Keratinocyte (primary cell): ENCODE measurements at regions not wholly inside any gene's neighbourhood (a gene's known extent, or its start where the extent isn't known, plus 50 kb on each side); places are given as distances from the start of the nearest gene placed in this dataset.
A peak's percentile ranks its signal among the peaks of the same experiment; 100 is the strongest.

ENCODE experiments used
- DNase-seq: peaks from one replicate; pipeline ENCODE4 v3.0.0-alpha.2; 2011; ENCODE audit warnings: low read depth, missing footprints, low spot score
- FAIRE-seq: peaks from 2 replicates; lab custom pipeline; 2011; peaks lifted over from hg19 to GRCh38; lab: Jason Lieb, UNC
- H2AFZ ChIP-seq: 2 replicates; pipeline ENCODE4 v1.6.0; 2012; ENCODE audit warnings: low read length, control low read depth, inconsistent platforms; ENCODE audit not compliant: control insufficient read depth
- H3K27ac ChIP-seq: 2 replicates; pipeline ENCODE4 v1.5.1; 2011; ENCODE audit warnings: low read length; ENCODE audit not compliant: control insufficient read depth, insufficient read depth
- H3K27me3 ChIP-seq: 3 replicates; pipeline ENCODE4 v1.6.0; 2011; ENCODE audit warnings: low read length; ENCODE audit not compliant: control insufficient read depth, insufficient read depth; ENCODE audit errors: extremely low read depth
- H3K36me3 ChIP-seq, 2 experiments: 2 replicates in 1 of 2; 3 replicates in 1 of 2; pipeline ENCODE4 v1.5.1; 2011; ENCODE audit warnings: low read length in 2 of 2, mild to moderate bottlenecking in 1 of 2; ENCODE audit not compliant: control insufficient read depth in 2 of 2, insufficient read depth in 2 of 2; ENCODE audit errors: extremely low read depth in 1 of 2
- H3K4me1 ChIP-seq: 3 replicates; pipeline ENCODE4 v1.5.1; 2011; ENCODE audit warnings: low read length; ENCODE audit not compliant: control insufficient read depth, insufficient read depth; ENCODE audit errors: extremely low read depth
- H3K4me2 ChIP-seq: 3 replicates; pipeline ENCODE4 v1.6.0; 2011; ENCODE audit warnings: low read depth, low read length; ENCODE audit not compliant: control insufficient read depth, insufficient read depth; ENCODE audit errors: extremely low read depth
- H3K4me3 ChIP-seq, 3 experiments: fragments of 200-600 bp in 1 of 3; sonication (generic) in 1 of 3; 2 replicates in 2 of 3; 3 replicates in 1 of 3; pipeline ENCODE4 v1.5.1; 2011 to 2016; ENCODE audit warnings: low read length in 3 of 3, mild to moderate bottlenecking in 3 of 3, control low read depth in 2 of 3, inconsistent platforms in 1 of 3, low read depth in 1 of 3, mixed read lengths in 1 of 3, mixed run types in 1 of 3, moderate library complexity in 1 of 3; ENCODE audit not compliant: control insufficient read depth in 2 of 3, insufficient read depth in 2 of 3; ENCODE audit errors: extremely low read depth in 1 of 3
- H3K79me2 ChIP-seq: 2 replicates; pipeline ENCODE4 v1.6.0; 2012; ENCODE audit warnings: low read length; ENCODE audit not compliant: control insufficient read depth, insufficient read depth
- H3K9ac ChIP-seq: 3 replicates; pipeline ENCODE4 v1.6.0; 2011; ENCODE audit warnings: low read length; ENCODE audit not compliant: control insufficient read depth, insufficient read depth; ENCODE audit errors: extremely low read depth
- H3K9me1 ChIP-seq: 3 replicates; pipeline ENCODE4 v1.6.0; 2011; ENCODE audit warnings: low read length; ENCODE audit not compliant: control insufficient read depth, insufficient read depth; ENCODE audit errors: extremely low read depth
- H3K9me3 ChIP-seq: 2 replicates; pipeline ENCODE4 v1.5.1; 2012; ENCODE audit warnings: low read depth, low read length; ENCODE audit not compliant: control insufficient read depth
- H4K20me1 ChIP-seq: 3 replicates; pipeline ENCODE4 v1.6.0; 2011; ENCODE audit warnings: low read length; ENCODE audit not compliant: control insufficient read depth, insufficient read depth; ENCODE audit errors: extremely low read depth
- CTCF ChIP-seq, 3 experiments: IDR thresholded peaks in 1 of 3; conservative IDR thresholded peaks in 1 of 3; optimal IDR thresholded peaks in 1 of 3; 2 replicates in 2 of 3; 3 replicates in 1 of 3; pipeline versions ENCODE3 to v1.5.1; 2011; ENCODE audit warnings: low read length in 3 of 3, mild to moderate bottlenecking in 3 of 3, moderate library complexity in 2 of 3, control low read depth in 1 of 3, inconsistent platforms in 1 of 3; ENCODE audit not compliant: insufficient read depth in 2 of 3; ENCODE audit errors: extremely low read depth in 1 of 3
- EZH2 ChIP-seq: IDR thresholded peaks from one replicate; pipeline ENCODE4 v1.6.1; 2012; ENCODE audit warnings: inconsistent platforms, mild to moderate bottlenecking, low read length, moderate library complexity
- dilution Hi-C: fragments of 300-500 bp; cut with MboI; formaldehyde crosslinking; loops from one replicate; pipeline ENCODE4 v1.7.0; 2020; ENCODE audit warnings: low sequenced_read_pairs; ENCODE audit not compliant: extremely low pct_ligation_motif_present

- no peaks in the 10 kb centered on the region for H4K20me1 ChIP-seq
- no peak overlapping the region for H3K4me2 ChIP-seq
- TF ChIP-seq CTCF (optimal IDR thresholded peaks at IDR 0.05 in 1 of 3, IDR thresholded peaks at IDR 0.05 in 1 of 3, conservative IDR thresholded peaks at IDR 0.05 in 1 of 3; ENCODE audit: extremely low read depth in 1 of 3, insufficient read depth in 2 of 3, low read length in 3 of 3) = peak; percentile 58 to 75 (median 68)
- TF ChIP-seq EZH2 = no peak
- dilution Hi-C loops = no loop called here
- DNase-seq (peak; percentile 0), FAIRE-seq (peak; percentile 13)
- H3K79me2 ChIP-seq = no peaks in the 10 kb centered on the region
- H3K4me3 ChIP-seq = no peak overlapping the region
- H3K4me1 ChIP-seq = no peaks in the 10 kb centered on the region
- H3K9me1 ChIP-seq = no peaks in the 10 kb centered on the region
- H3K27ac ChIP-seq = no peak overlapping the region
- H2AFZ ChIP-seq = no peak overlapping the region
- H3K9ac ChIP-seq = no peak overlapping the region
- no peaks in the 10 kb centered on the region for H3K27me3 ChIP-seq
- H3K9me3 ChIP-seq = no peaks in the 10 kb centered on the region
- H3K36me3 ChIP-seq = no peaks in the 10 kb centered on the region
Observed at GRCh38 chr13:59318320-59318930, 845.3 kb downstream of the DIAPH3 start.

- H3K27ac ChIP-seq = no peak overlapping the region
- FAIRE-seq = no peak
- no peaks in the 10 kb centered on the region for H3K79me2 ChIP-seq
- H3K4me2 ChIP-seq = no peak overlapping the region
- no peaks in the 10 kb centered on the region for H4K20me1 ChIP-seq
- dilution Hi-C loops = no loop called here
- TF ChIP-seq CTCF (optimal IDR thresholded peaks at IDR 0.05 in 1 of 3, IDR thresholded peaks at IDR 0.05 in 1 of 3, conservative IDR thresholded peaks at IDR 0.05 in 1 of 3; ENCODE audit: extremely low read depth in 1 of 3, insufficient read depth in 2 of 3, low read length in 3 of 3) (no peak), EZH2 (no peak)
- H3K4me3 ChIP-seq = no peak overlapping the region
- H3K9me3 ChIP-seq = no peaks in the 10 kb centered on the region
- no peaks in the 10 kb centered on the region for H3K27me3 ChIP-seq
- no peak overlapping the region for H3K9ac ChIP-seq
- H2AFZ ChIP-seq = no peak overlapping the region
- H3K9me1 ChIP-seq = no peaks in the 10 kb centered on the region
- H3K36me3 ChIP-seq = no peaks in the 10 kb centered on the region
- H3K4me1 ChIP-seq = no peaks in the 10 kb centered on the region
- no peak for DNase-seq
Observed at GRCh38 chr13:59319276-59319675, 844.5 kb downstream of the DIAPH3 start.
